H1 (cell line): ENCODE measurements at regions not wholly inside any gene's neighbourhood (a gene's known extent, or its start where the extent isn't known, plus 50 kb on each side); places are given as distances from the start of the nearest gene placed in this dataset.

Source experiments
- CTCF ChIA-PET: fragments of 300-600 bp; sonication (Branson Sonifier 250); formaldehyde crosslinking; loops from one replicate; lab custom pipeline; 2021; ENCODE audit not compliant: partially characterized antibody; lab: Charles Lee
- POLR2A ChIA-PET: fragments of 300-600 bp; sonication (Branson Sonifier 250); formaldehyde crosslinking; loops from one replicate; lab custom pipeline; 2021; ENCODE audit warnings: inconsistent platforms; ENCODE audit not compliant: partially characterized antibody; lab: Charles Lee
- DNase-seq, 2 experiments: peaks; one replicate each; pipeline versions ENCODE4 v3.0.0 to v3.0.0-alpha.2; 2010 to 2022; ENCODE audit warnings: low spot score in 2 of 2, low read depth in 1 of 2, mixed read lengths in 1 of 2
- FAIRE-seq: peaks from 2 replicates; lab custom pipeline; 2011; peaks lifted over from hg19 to GRCh38; lab: Jason Lieb, UNC
- H2AFZ ChIP-seq: 2 replicates; pipeline ENCODE4 v1.8.1; 2012; ENCODE audit warnings: low read length, inconsistent platforms
- H2AK5ac ChIP-seq: 2 replicates; pipeline ENCODE4 v1.6.1; 2013; ENCODE audit warnings: low read depth, low read length
- H2BK120ac ChIP-seq: replicated peaks from 2 replicates; pipeline ENCODE3; 2013; ENCODE audit warnings: low read depth, low read length, inconsistent platforms
- H2BK12ac ChIP-seq: 2 replicates; pipeline ENCODE4 v1.6.1; 2013; ENCODE audit warnings: low read depth, low read length
- H2BK15ac ChIP-seq: 2 replicates; pipeline ENCODE4 v1.6.1; 2013; ENCODE audit warnings: low read length
- H2BK20ac ChIP-seq: 2 replicates; pipeline ENCODE4 v1.6.1; 2013; ENCODE audit warnings: low read length
- H2BK5ac ChIP-seq: 2 replicates; pipeline ENCODE4 v1.6.1; 2013; ENCODE audit warnings: low read depth, low read length
- H3K14ac ChIP-seq: 2 replicates; pipeline ENCODE4 v1.6.1; 2013; ENCODE audit warnings: inconsistent platforms; ENCODE audit not compliant: insufficient read length
- H3K18ac ChIP-seq: 2 replicates; pipeline ENCODE4 v1.6.1; 2013; ENCODE audit warnings: low read length; ENCODE audit errors: extremely low read depth
- H3K23ac ChIP-seq: 2 replicates; pipeline ENCODE4 v1.6.1; 2013; ENCODE audit warnings: inconsistent platforms; ENCODE audit not compliant: insufficient read length
- H3K23me2 ChIP-seq: 2 replicates; pipeline ENCODE4 v1.6.1; 2013; ENCODE audit warnings: low read depth, low read length
- H3K27ac ChIP-seq: 2 replicates; pipeline ENCODE4 v1.6.1; 2011; ENCODE audit warnings: low read depth, low read length, inconsistent platforms
- H3K27me3 ChIP-seq, 4 experiments: replicated peaks in 1 of 4; 1 replicate in 1 of 4; 2 replicates in 3 of 4; pipeline versions ENCODE4 v1.6.1 to v1.8.1; 2011 to 2013; ENCODE audit warnings: low read length in 3 of 4, mild to moderate bottlenecking in 3 of 4, inconsistent platforms in 2 of 4, mixed read lengths in 2 of 4, moderate library complexity in 1 of 4; ENCODE audit not compliant: control insufficient read depth in 3 of 4, insufficient read depth in 3 of 4; ENCODE audit errors: extremely low read depth in 1 of 4
- H3K36me3 ChIP-seq, 4 experiments: 2 replicates each; pipeline versions ENCODE4 v1.6.1 to v1.8.1; 2011 to 2013; ENCODE audit warnings: mild to moderate bottlenecking in 4 of 4, low read length in 3 of 4, moderate library complexity in 2 of 4, control low read depth in 1 of 4, inconsistent platforms in 1 of 4; ENCODE audit not compliant: insufficient read depth in 4 of 4, control insufficient read depth in 2 of 4
- H3K4ac ChIP-seq: replicated peaks from 2 replicates; pipeline ENCODE3; 2013; ENCODE audit warnings: low read length, low read depth, mixed read lengths, inconsistent platforms; ENCODE audit not compliant: insufficient read length
- H3K4me1 ChIP-seq, 4 experiments: replicated peaks in 1 of 4; 1 replicate in 1 of 4; 2 replicates in 3 of 4; pipeline versions ENCODE4 v1.6.1 to v1.8.1; 2011 to 2013; ENCODE audit warnings: low read length in 3 of 4, inconsistent platforms in 2 of 4, mixed read lengths in 1 of 4; ENCODE audit not compliant: insufficient read depth in 4 of 4, control insufficient read depth in 3 of 4
- H3K4me2 ChIP-seq, 2 experiments: 2 replicates each; pipeline versions ENCODE4 v1.6.1 to v1.8.1; 2011 to 2013; ENCODE audit warnings: low read depth in 2 of 2, low read length in 2 of 2, control low read depth in 1 of 2, inconsistent platforms in 1 of 2, mild to moderate bottlenecking in 1 of 2; ENCODE audit not compliant: insufficient read depth in 1 of 2
- H3K4me3 ChIP-seq, 4 experiments: fragments of 200-600, 300-600 bp in 1 of 4; sonication (generic), shearing (Covaris generic), sonication (Bioruptor Twin) in 1 of 4; 2 replicates each; pipeline versions ENCODE4 v1.5.1 to v1.8.1; 2011 to 2016; ENCODE audit warnings: low read length in 4 of 4, low read depth in 3 of 4, control low read depth in 2 of 4, inconsistent platforms in 2 of 4, mild to moderate bottlenecking in 2 of 4, mixed read lengths in 1 of 4, moderate library complexity in 1 of 4; ENCODE audit not compliant: insufficient read depth in 2 of 4; ENCODE audit errors: extremely low read depth in 1 of 4
- H3K56ac ChIP-seq: replicated peaks from 2 replicates; pipeline ENCODE3; 2013; ENCODE audit warnings: low read depth, mild to moderate bottlenecking, mixed read lengths, low read length, inconsistent platforms; ENCODE audit not compliant: insufficient read length
- H3K79me1 ChIP-seq: 2 replicates; pipeline ENCODE4 v1.6.1; 2013; ENCODE audit warnings: low read depth, low read length, control low read depth
- H3K79me2 ChIP-seq, 2 experiments: 2 replicates each; pipeline versions ENCODE4 v1.6.1 to v1.8.1; 2012 to 2013; ENCODE audit warnings: low read length in 2 of 2, mild to moderate bottlenecking in 2 of 2, inconsistent platforms in 1 of 2; ENCODE audit not compliant: insufficient read depth in 2 of 2, control insufficient read depth in 1 of 2
- H3K9ac ChIP-seq, 4 experiments: replicated peaks in 1 of 4; 1 replicate in 1 of 4; 2 replicates in 3 of 4; pipeline versions ENCODE4 v1.6.1 to v1.8.1; 2011 to 2013; ENCODE audit warnings: low read depth in 3 of 4, low read length in 3 of 4, control low read depth in 2 of 4, mild to moderate bottlenecking in 2 of 4, moderate library complexity in 2 of 4, inconsistent platforms in 1 of 4; ENCODE audit errors: extremely low read depth in 1 of 4
- H3K9me3 ChIP-seq, 2 experiments: 2 replicates each; pipeline versions ENCODE4 v1.6.1 to v1.8.1; 2012 to 2013; ENCODE audit warnings: mild to moderate bottlenecking in 2 of 2, moderate library complexity in 2 of 2, control low read depth in 1 of 2, inconsistent platforms in 1 of 2, low read depth in 1 of 2, low read length in 1 of 2, mixed read lengths in 1 of 2; ENCODE audit not compliant: insufficient read depth in 2 of 2
- H4K20me1 ChIP-seq, 2 experiments: replicated peaks in 1 of 2; 2 replicates each; pipeline versions ENCODE3 to v1.8.1; 2011 to 2013; ENCODE audit warnings: inconsistent platforms in 2 of 2, low read length in 2 of 2, mild to moderate bottlenecking in 1 of 2; ENCODE audit not compliant: insufficient read depth in 2 of 2, control insufficient read depth in 1 of 2
- H4K5ac ChIP-seq: 2 replicates; pipeline ENCODE4 v1.6.1; 2013; ENCODE audit warnings: low read length, low read depth, mixed read lengths, inconsistent platforms; ENCODE audit not compliant: insufficient read length
- H4K8ac ChIP-seq: 2 replicates; pipeline ENCODE4 v1.8.0; 2013; ENCODE audit warnings: mild to moderate bottlenecking, moderate library complexity, low read length, inconsistent platforms; ENCODE audit not compliant: insufficient read depth; ENCODE audit errors: extremely low read depth
- H4K91ac ChIP-seq: replicated peaks from 2 replicates; pipeline ENCODE3; 2013; ENCODE audit warnings: low read length, mixed read lengths, inconsistent platforms; ENCODE audit not compliant: insufficient read length
- BRCA1 ChIP-seq: IDR thresholded peaks from 2 replicates; pipeline ENCODE4 v1.6.1; 2012; ENCODE audit warnings: low read depth, low read length, improper control_type of control experiment
- CBX8 ChIP-seq: fragments of 300-800, 300-1000 bp; sonication (generic); IDR thresholded peaks from 2 replicates; pipeline ENCODE4 v1.7.1; 2016; ENCODE audit warnings: low read depth, low read length, borderline replicate concordance
- CREB1 ChIP-seq: IDR thresholded peaks from 2 replicates; pipeline ENCODE4 v1.6.1; 2012; ENCODE audit warnings: inconsistent platforms
- EP300 ChIP-seq, 2 experiments: IDR thresholded peaks; 1 replicate in 1 of 2; 2 replicates in 1 of 2; pipeline ENCODE4 v1.6.1; 2011 to 2012; ENCODE audit warnings: low read depth in 2 of 2, low read length in 2 of 2, mild to moderate bottlenecking in 2 of 2, borderline replicate concordance in 1 of 2, inconsistent platforms in 1 of 2, moderate library complexity in 1 of 2
- EZH2 ChIP-seq: fragments of 200-600 bp; sonication (generic); IDR thresholded peaks from 2 replicates; pipeline ENCODE4 v1.7.1; 2012; ENCODE audit warnings: low read depth, mild to moderate bottlenecking, moderate library complexity, low read length, inconsistent platforms; ENCODE audit not compliant: severe bottlenecking
- NANOG ChIP-seq: IDR thresholded peaks from 2 replicates; pipeline ENCODE4 v1.6.1; 2011; ENCODE audit warnings: low read length, low read depth, mild to moderate bottlenecking, inconsistent platforms; ENCODE audit not compliant: insufficient read depth, poor library complexity, severe bottlenecking
- NRF1 ChIP-seq: IDR thresholded peaks from 2 replicates; pipeline ENCODE4 v1.6.1; 2011; ENCODE audit warnings: mild to moderate bottlenecking, low read depth, low read length, improper control_type of control experiment
- PHF8 ChIP-seq: fragments of 200-600 bp; sonication (generic); conservative IDR thresholded peaks from 2 replicates; pipeline ENCODE4 v1.7.1; 2012; ENCODE audit warnings: low read depth, mild to moderate bottlenecking, inconsistent platforms, low read length, moderate library complexity
- POLR2A ChIP-seq, 2 experiments: IDR thresholded peaks; 1 replicate in 1 of 2; 2 replicates in 1 of 2; pipeline ENCODE4 v1.6.1; 2011; ENCODE audit warnings: low read depth in 2 of 2, low read length in 2 of 2, mild to moderate bottlenecking in 2 of 2; ENCODE audit errors: control extremely low read depth in 1 of 2
- RFX5 ChIP-seq: IDR thresholded peaks from 2 replicates; pipeline ENCODE4 v1.6.1; 2011; ENCODE audit warnings: low read depth, low read length, improper control_type of control experiment, borderline replicate concordance
- SIN3A ChIP-seq, 2 experiments: IDR thresholded peaks in 1 of 2; conservative IDR thresholded peaks in 1 of 2; 2 replicates each; pipeline ENCODE4 v1.6.1; 2011 to 2012; ENCODE audit warnings: low read length in 2 of 2, improper control_type of control experiment in 1 of 2, low read depth in 1 of 2, mild to moderate bottlenecking in 1 of 2
- SIX5 ChIP-seq: IDR thresholded peaks from 2 replicates; pipeline ENCODE4 v1.6.1; 2011; ENCODE audit warnings: mild to moderate bottlenecking, low read depth, low read length
- SP1 ChIP-seq: IDR thresholded peaks from 2 replicates; pipeline ENCODE4 v1.6.1; 2011; ENCODE audit warnings: low read depth, low read length
- SP2 ChIP-seq: IDR thresholded peaks from 2 replicates; pipeline ENCODE4 v1.6.1; 2012; ENCODE audit warnings: mild to moderate bottlenecking, low read length, inconsistent platforms
- SRF ChIP-seq: IDR thresholded peaks from 2 replicates; pipeline ENCODE4 v1.6.1; 2011; ENCODE audit warnings: mild to moderate bottlenecking, low read depth, low read length, moderate library complexity
- WGBS, 2 experiments: shearing (Covaris generic) in 1 of 2; methylation state at CpG; one replicate each; pipeline versions ENCODE4 v1.1.6 to v1.1.7; 2013 to 2015; ENCODE audit warnings: low lambda C conversion rate in 2 of 2, mixed read lengths in 2 of 2, inconsistent platforms in 1 of 2, low coverage in 1 of 2, missing lambda C conversion rate in 1 of 2; ENCODE audit not compliant: insufficient replicate concordance in 2 of 2, insufficient coverage in 1 of 2, insufficient read length in 1 of 2; ENCODE audit errors: extremely low coverage in 1 of 2, missing lambda C conversion rate in 1 of 2; 5-methylcytosine and 5-hydroxymethylcytosine counted together

- CTCF ChIA-PET = no interaction called here
- no peak overlapping the region for H3K4me2 ChIP-seq
- no peak overlapping the region for H2BK12ac ChIP-seq
- no peaks in the 10 kb centered on the region for H3K4me1 ChIP-seq
- FAIRE-seq (no peak), DNase-seq (no peak)
- no peaks in the 10 kb centered on the region for H4K20me1 ChIP-seq
- no peak overlapping the region for H4K91ac ChIP-seq
- no peaks in the 10 kb centered on the region for H3K36me3 ChIP-seq
- no peak overlapping the region for H3K18ac ChIP-seq
- H3K14ac ChIP-seq = no peak overlapping the region
- no peaks in the 10 kb centered on the region for H3K9me3 ChIP-seq
- H2AK5ac ChIP-seq = no peak overlapping the region
- POLR2A ChIA-PET = no interaction called here
- H2BK20ac ChIP-seq = no peak overlapping the region
- H3K9ac ChIP-seq = no peak overlapping the region
- no peak overlapping the region for H3K27ac ChIP-seq
- no peaks in the 10 kb centered on the region for H3K79me2 ChIP-seq
- no peak overlapping the region for H4K8ac ChIP-seq
- no peak overlapping the region for H4K5ac ChIP-seq
- no peak overlapping the region for H2BK5ac ChIP-seq
- H2AFZ ChIP-seq = no peak overlapping the region
- H3K79me1 ChIP-seq = no peaks in the 10 kb centered on the region
- no peaks in the 10 kb centered on the region for H3K27me3 ChIP-seq
- no peak overlapping the region for H2BK15ac ChIP-seq
- WGBS, 2 experiments = 90% methylated on average over 10 of the region's 10 CpGs; no CpG with 5 or more reads in 1 of the 2 experiments
- no peak overlapping the region for H2BK120ac ChIP-seq
- H3K23ac ChIP-seq = no peak overlapping the region
- no peak overlapping the region for H3K4me3 ChIP-seq
- H3K23me2 ChIP-seq = no peaks in the 10 kb centered on the region
- no peak overlapping the region for H3K4ac ChIP-seq
- H3K56ac ChIP-seq = no peak overlapping the region
- TF ChIP-seq EZH2 (no peak), SP2 (no peak), SIX5 (no peak), NRF1 (no peak), RFX5 (no peak), CREB1 (no peak), POLR2A (IDR thresholded peaks at IDR 0.05; ENCODE audit: control extremely low read depth in 1 of 2, low read depth in 2 of 2, low read length in 2 of 2) (no peak), EP300 (IDR thresholded peaks at IDR 0.05; ENCODE audit: borderline replicate concordance in 1 of 2, low read depth in 2 of 2, low read length in 2 of 2) (no peak), CBX8 (no peak), NANOG (no peak), SP1 (no peak), SIN3A (conservative IDR thresholded peaks at IDR 0.05 in 1 of 2, IDR thresholded peaks at IDR 0.05 in 1 of 2; ENCODE audit: low read depth in 1 of 2, low read length in 2 of 2) (no peak), SRF (no peak), PHF8 (no peak), BRCA1 (no peak)
Observed at GRCh38 chr15:81856001-81856633, 189.7 kb downstream of the MEX3B start.
